HepG2 (cell line): ENCODE measurements at regions not wholly inside any gene's neighbourhood (a gene's known extent, or its start where the extent isn't known, plus 50 kb on each side); places are given as distances from the start of the nearest gene placed in this dataset.

ENCODE experiments used
- ATAC-seq: fragments of 200-7000 bp; cut with Tn5 transposase; 3 replicates; pipeline ENCODE4 v1.9.1; 2020; ENCODE audit warnings: mild to moderate bottlenecking, moderate library complexity
- BruUV-seq: library from RNA; stranded (reverse); fragments of 400-500 nt; replicated peaks from 2 replicates; lab custom pipeline; 2021; lab: Mats Ljungman, UMichigan
- CTCF ChIA-PET: fragments of 300-600 bp; formaldehyde crosslinking; extraction: SDS; loops from one replicate; lab custom pipeline; 2021; ENCODE audit warnings: low total read pairs, inconsistent platforms, low intra/inter-chr PET ratio; lab: Yijun Ruan, JAX
- POLR2A ChIA-PET: fragments of 350-600 bp; sonication (Branson Sonifier 250); formaldehyde crosslinking; loops from one replicate; lab custom pipeline; 2020; ENCODE audit warnings: antibody characterized with exemption, inconsistent platforms; lab: Yijun Ruan, JAX
- DNase-seq: peaks from one replicate; pipeline ENCODE4 v3.0.0-alpha.2; 2015; ENCODE audit warnings: low spot score
- FAIRE-seq: peaks from 3 replicates; lab custom pipeline; 2011; peaks lifted over from hg19 to GRCh38; lab: Jason Lieb, UNC
- H2AFZ ChIP-seq: one replicate; pipeline ENCODE4 v1.6.1; 2011; ENCODE audit warnings: low read length, inconsistent platforms
- H3K27ac ChIP-seq: fragments of 300-600 bp; 3 replicates; pipeline ENCODE4 v1.8.0; 2011; ENCODE audit warnings: mixed run types, mild to moderate bottlenecking, mixed read lengths, low read length, inconsistent platforms; ENCODE audit not compliant: insufficient read depth; ENCODE audit errors: extremely low read length
- H3K27me3 ChIP-seq, 2 experiments: fragments of 200-600 bp in 1 of 2; 2 replicates in 1 of 2; 3 replicates in 1 of 2; pipeline versions ENCODE4 v1.6.0 to v1.8.0; 2011; ENCODE audit warnings: low read length in 2 of 2, mild to moderate bottlenecking in 2 of 2, moderate library complexity in 2 of 2, inconsistent platforms in 1 of 2; ENCODE audit not compliant: insufficient read depth in 2 of 2, control insufficient read depth in 1 of 2
- H3K36me3 ChIP-seq, 2 experiments: fragments of 200-600 bp in 1 of 2; replicated peaks in 1 of 2; 2 replicates in 1 of 2; 3 replicates in 1 of 2; pipeline versions ENCODE4 v1.5.1 to v1.8.0; 2011; ENCODE audit warnings: low read length in 2 of 2, inconsistent platforms in 1 of 2; ENCODE audit not compliant: insufficient read depth in 2 of 2, control insufficient read depth in 1 of 2
- H3K4me1 ChIP-seq: 2 replicates; pipeline ENCODE4 v1.5.1; 2012; ENCODE audit warnings: low read length, inconsistent platforms; ENCODE audit not compliant: insufficient read depth
- H3K4me2 ChIP-seq: 2 replicates; pipeline ENCODE4 v1.6.0; 2011; ENCODE audit warnings: low read depth, low read length, inconsistent platforms
- H3K4me3 ChIP-seq, 3 experiments: fragments of 200-600 bp in 1 of 3; sonication (generic), shearing (Covaris generic) in 1 of 3; replicated peaks in 1 of 3; 2 replicates each; pipeline ENCODE4 v1.5.1; 2011 to 2016; ENCODE audit warnings: low read length in 3 of 3, inconsistent platforms in 2 of 3, low read depth in 2 of 3, mild to moderate bottlenecking in 2 of 3, control low read depth in 1 of 3, mixed read lengths in 1 of 3; ENCODE audit not compliant: insufficient read depth in 1 of 3
- H3K79me2 ChIP-seq: one replicate; pipeline ENCODE4 v1.6.1; 2011; ENCODE audit warnings: low read length, inconsistent platforms; ENCODE audit not compliant: insufficient read depth
- H3K9ac ChIP-seq: 2 replicates; pipeline ENCODE4 v1.6.0; 2011; ENCODE audit warnings: mild to moderate bottlenecking, low read depth, low read length, inconsistent platforms; ENCODE audit not compliant: insufficient read depth
- H3K9me3 ChIP-seq: 2 replicates; pipeline ENCODE4 v1.5.1; 2012; ENCODE audit warnings: mild to moderate bottlenecking, low read length
- H4K20me1 ChIP-seq: 2 replicates; pipeline ENCODE4 v1.6.0; 2011; ENCODE audit warnings: inconsistent platforms, mild to moderate bottlenecking, low read length, moderate library complexity; ENCODE audit not compliant: insufficient read depth
- ARNT ChIP-seq: fragments of 450-650 bp; IDR thresholded peaks from 2 replicates; pipeline ENCODE4 v1.6.1; 2017
- KLF9 ChIP-seq: IDR thresholded peaks from 2 replicates; pipeline ENCODE4 v1.6.1; 2016; ENCODE audit warnings: low read depth
- MTA3 ChIP-seq: sonication (generic); formaldehyde crosslinking; IDR thresholded peaks from 2 replicates; pipeline ENCODE4 v1.4.0; 2020; ENCODE audit warnings: missing genetic modification reagents
- SNAPC4 ChIP-seq: sonication (generic); formaldehyde crosslinking; IDR thresholded peaks from 2 replicates; pipeline ENCODE4 v1.4.0; 2020; ENCODE audit warnings: mild to moderate bottlenecking, missing genetic modification reagents
- ZFP62 ChIP-seq: sonication (generic); formaldehyde crosslinking; IDR thresholded peaks from 2 replicates; pipeline ENCODE4 v1.4.0; 2020; ENCODE audit warnings: missing genetic modification reagents
- ZNF20 ChIP-seq: sonication (generic); formaldehyde crosslinking; IDR thresholded peaks from 2 replicates; pipeline ENCODE4 v1.4.0; 2020; ENCODE audit warnings: mild to moderate bottlenecking, moderate library complexity, missing genetic modification reagents
- ZNF260 ChIP-seq: sonication (generic); formaldehyde crosslinking; IDR thresholded peaks from 2 replicates; pipeline ENCODE4 v1.4.0; 2020; ENCODE audit warnings: missing genetic modification reagents, low read depth, mild to moderate bottlenecking, borderline replicate concordance
- WGBS: methylation state at CpG from one replicate; pipeline ENCODE4 v1.1.6; 2017; ENCODE audit warnings: low lambda C conversion rate; 5-methylcytosine and 5-hydroxymethylcytosine counted together
- in situ Hi-C: cut with HindIII; loops from 2 replicates; pipeline ENCODE4 v1.10.0; 2017; ENCODE audit warnings: low pct_unique_long_range_greater_than_20kb; ENCODE audit not compliant: extremely low pct_ligation_motif_present
- intact Hi-C: fragments of 100-400 bp; cut with micrococcal nuclease; formaldehyde crosslinking; loops from one replicate; pipeline ENCODE4 v1.10.0; 2022; ENCODE audit not compliant: unreplicated experiment
- TF ChIP-seq, protein P1 (sequence below), 2 experiments: fragments of 450-650 bp in 1 of 2; sonication (generic) in 1 of 2; formaldehyde crosslinking; IDR thresholded peaks; 2 replicates each; pipeline versions ENCODE4 v1.5.0 to v1.8.0; 2020 to 2022; ENCODE audit warnings: mild to moderate bottlenecking in 1 of 2, missing genetic modification reagents in 1 of 2

DNA sequence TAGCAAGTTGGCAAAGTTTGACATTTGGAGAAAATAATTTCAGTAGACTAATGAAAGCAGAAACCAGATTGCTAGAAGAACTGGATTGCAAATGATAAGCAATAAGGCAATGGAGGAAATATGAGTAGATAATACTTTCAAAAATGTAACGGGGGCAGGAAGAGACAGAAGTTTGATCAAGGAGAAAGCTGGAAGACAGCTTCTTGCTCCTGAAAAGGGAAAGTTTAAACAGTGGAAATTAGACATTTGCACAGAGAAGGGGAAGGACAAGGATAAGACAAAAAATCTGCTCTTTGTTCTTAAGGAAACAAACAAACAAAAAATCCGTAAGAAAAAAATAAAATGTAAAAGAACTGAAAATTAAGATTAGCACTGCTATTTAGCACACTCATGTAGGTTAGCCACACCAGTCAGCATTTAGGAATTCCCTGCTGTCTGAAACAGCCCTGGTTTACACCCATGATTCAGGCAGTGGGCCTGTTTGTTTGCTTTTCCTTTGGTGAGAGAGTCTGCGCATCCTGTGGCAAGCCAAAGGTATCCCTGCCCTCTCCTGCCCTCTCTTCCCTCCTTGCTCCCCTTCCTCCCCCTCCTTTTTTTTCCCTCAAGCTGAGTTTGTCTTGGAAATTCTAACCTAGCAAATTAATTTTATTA is 104.3 kb upstream of the CAV2 start:
- WGBS = 1% methylated on average over 3 of the region's 3 CpGs
- no peak overlapping the region for H3K27ac ChIP-seq
- DNase-seq (no peak), FAIRE-seq (no peak), ATAC-seq (no peak)
- intact Hi-C loops (no loop called here), in situ Hi-C loops (no loop called here)
- H3K9ac ChIP-seq = no peak overlapping the region
- H2AFZ ChIP-seq = no peak overlapping the region
- no peaks in the 10 kb centered on the region for H3K9me3 ChIP-seq
- no peaks in the 10 kb centered on the region for H4K20me1 ChIP-seq
- H3K36me3 ChIP-seq = no peaks in the 10 kb centered on the region
- H3K4me2 ChIP-seq = no peak overlapping the region
- TF ChIP-seq, protein P1, sequence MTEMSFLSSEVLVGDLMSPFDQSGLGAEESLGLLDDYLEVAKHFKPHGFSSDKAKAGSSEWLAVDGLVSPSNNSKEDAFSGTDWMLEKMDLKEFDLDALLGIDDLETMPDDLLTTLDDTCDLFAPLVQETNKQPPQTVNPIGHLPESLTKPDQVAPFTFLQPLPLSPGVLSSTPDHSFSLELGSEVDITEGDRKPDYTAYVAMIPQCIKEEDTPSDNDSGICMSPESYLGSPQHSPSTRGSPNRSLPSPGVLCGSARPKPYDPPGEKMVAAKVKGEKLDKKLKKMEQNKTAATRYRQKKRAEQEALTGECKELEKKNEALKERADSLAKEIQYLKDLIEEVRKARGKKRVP (CRISPR knock-in tag; IDR thresholded peaks at IDR 0.05) = no peak
- TF ChIP-seq ZNF260 (CRISPR knock-in tag) (no peak), KLF9 (CRISPR knock-in tag) (no peak), ARNT (no peak), SNAPC4 (no peak), ZFP62 (CRISPR knock-in tag) (no peak), ZNF20 (no peak), MTA3 (CRISPR knock-in tag) (no peak)
- H3K4me1 ChIP-seq = no peaks in the 10 kb centered on the region
- BruUV-seq = no TSS peak
- CTCF ChIA-PET = no interaction called here
- H3K79me2 ChIP-seq = no peaks in the 10 kb centered on the region
- no peak overlapping the region for H3K4me3 ChIP-seq
- POLR2A ChIA-PET = no interaction called here
- no peaks in the 10 kb centered on the region for H3K27me3 ChIP-seq
